Endothelial cell of hepatic sinusoid (primary cell): ENCODE measurements at regions not wholly inside any gene's neighbourhood (a gene's known extent, or its start where the extent isn't known, plus 50 kb on each side); places are given as distances from the start of the nearest gene placed in this dataset.

Experiments used
- in situ Hi-C: cut with HindIII; loops from 2 replicates; pipeline ENCODE4 v1.10.0; 2017; ENCODE audit warnings: low sequenced_read_pairs

- in situ Hi-C loops = no loop called here
Measured at GRCh38 chr2:74735009-74735408, 81.0 kb downstream of the SEMA4F start.

DNA sequence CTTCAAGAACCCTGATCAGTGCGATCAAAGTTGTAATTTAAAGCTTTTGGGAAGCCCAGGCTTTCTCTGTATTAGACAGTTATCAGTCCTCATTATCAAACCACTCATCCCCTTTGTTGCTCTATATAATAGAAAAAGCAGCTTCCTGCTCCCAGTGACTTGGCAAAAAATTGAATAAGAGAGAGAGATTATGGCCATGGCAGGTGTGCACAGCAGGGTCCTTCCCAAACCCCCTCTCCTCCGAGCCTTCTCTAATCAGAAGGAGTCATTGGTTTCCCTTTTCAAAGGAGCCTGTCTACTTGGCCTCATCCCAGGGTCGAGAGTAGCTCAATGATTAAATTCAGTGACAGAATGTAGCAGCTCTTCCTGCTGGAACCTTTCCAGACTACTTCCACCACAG lies 81.5 kb downstream of the SEMA4F start:
- in situ Hi-C loops = no loop called here

GRCh38 chr2:74736589-74736988 lies 82.5 kb downstream of the SEMA4F start:
- in situ Hi-C loops = no loop called here

GRCh38 chr2:74738586-74738985 lies 84.5 kb downstream of the SEMA4F start:
- in situ Hi-C loops = no loop called here

- in situ Hi-C loops = no loop called here
Measured at GRCh38 chr2:74739129-74739528, 85.1 kb downstream of the SEMA4F start.

DNA sequence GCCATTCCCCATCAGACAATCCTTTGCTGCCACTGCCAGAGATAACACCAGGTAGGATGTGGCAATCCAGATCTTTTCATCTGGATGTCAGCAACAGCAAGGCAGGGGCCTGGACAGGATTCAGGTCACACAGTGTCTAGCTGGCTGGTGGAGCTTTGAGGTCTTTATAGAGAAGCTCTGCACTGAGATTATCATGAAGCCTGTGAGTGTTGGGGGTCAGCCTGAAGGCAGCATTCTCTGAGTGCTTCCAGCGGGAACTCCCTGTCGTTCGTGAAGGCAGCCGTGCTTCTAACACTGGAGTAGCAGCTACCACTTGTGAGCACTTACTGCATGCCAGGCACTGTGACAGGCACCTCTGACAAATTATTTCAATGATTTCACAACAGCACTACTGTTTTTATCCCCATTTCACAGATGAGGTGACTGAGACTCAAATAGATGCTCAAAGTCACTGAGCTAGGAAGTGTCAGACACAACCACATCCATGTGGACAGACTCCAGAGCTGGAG lies 85.7 kb downstream of the SEMA4F start:
- in situ Hi-C loops = loop anchor here (5.0 kb wide), 1 partner anchor 47 kb away; no protein-coding TSS in a partner anchor

DNA sequence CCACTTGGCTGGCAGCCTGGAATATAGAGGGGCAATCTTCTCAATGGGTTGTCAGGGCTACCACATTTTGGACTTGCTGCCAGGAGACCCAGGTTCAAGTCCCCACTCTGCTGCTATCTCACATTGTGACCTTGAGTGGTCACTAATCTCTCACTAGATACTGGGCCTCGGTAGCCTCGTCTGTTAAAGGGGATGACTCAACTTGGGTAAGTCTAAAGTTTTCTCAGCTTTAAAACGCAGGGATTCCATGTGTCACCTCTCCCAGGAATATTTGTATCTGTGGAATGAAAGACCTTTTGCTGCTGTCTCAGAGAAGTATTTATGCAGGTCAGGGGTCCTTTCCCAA lies 86.3 kb downstream of the SEMA4F start:
- in situ Hi-C loops = loop anchor here (5.0 kb wide), 1 partner anchor 48 kb away; no protein-coding TSS in a partner anchor

DNA sequence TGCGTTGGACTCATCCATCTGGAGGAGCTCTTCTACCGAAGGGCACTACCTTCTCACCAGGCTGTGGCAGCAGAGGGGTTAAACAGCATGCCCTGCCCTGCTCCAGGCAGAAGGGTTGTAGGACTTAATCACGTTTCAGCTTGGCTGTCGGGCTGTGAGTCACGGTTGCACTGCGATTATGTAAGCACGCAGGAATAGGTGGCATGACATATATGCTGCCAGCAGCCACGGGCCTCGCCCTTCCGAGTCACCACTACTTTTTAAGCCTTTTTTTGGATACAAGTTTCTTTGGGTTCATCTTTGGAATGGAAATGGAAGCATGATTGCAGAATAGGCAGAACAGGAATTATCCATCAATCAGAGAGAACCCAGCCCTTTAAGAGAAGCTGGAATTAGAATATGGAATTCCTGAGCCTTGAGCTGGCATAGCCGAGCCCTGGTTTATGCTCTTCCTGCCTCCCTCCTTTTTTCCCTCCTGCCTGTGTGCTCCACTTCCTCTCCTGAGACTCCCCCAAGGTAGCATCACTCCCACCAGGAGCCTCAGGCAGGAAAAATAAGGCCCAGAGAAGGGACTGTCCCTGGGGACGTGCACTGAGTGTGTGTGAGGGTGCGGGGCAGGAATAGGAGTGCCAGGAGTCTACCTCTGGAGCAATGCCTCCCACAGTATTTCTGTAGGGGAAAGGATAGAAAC lies 86.8 kb downstream of the SEMA4F start:
- in situ Hi-C loops = loop anchor here (5.0 kb wide), 1 partner anchor 49 kb away; no protein-coding TSS in a partner anchor

- in situ Hi-C loops = loop anchor here (5.0 kb wide), 1 partner anchor 49 kb away; no protein-coding TSS in a partner anchor
Measured at GRCh38 chr2:74741629-74742028, 87.6 kb downstream of the SEMA4F start.

GRCh38 chr2:74742471-74742870 lies 88.4 kb downstream of the SEMA4F start:
- in situ Hi-C loops = loop anchor here (5.0 kb wide), 1 partner anchor 50 kb away; no protein-coding TSS in a partner anchor

GRCh38 chr2:74743039-74743438 lies 89.0 kb downstream of the SEMA4F start:
- in situ Hi-C loops = loop anchor here (5.0 kb wide), 1 partner anchor 51 kb away; no protein-coding TSS in a partner anchor

- in situ Hi-C loops = loop anchor here (5.0 kb wide), 1 partner anchor 51 kb away; no protein-coding TSS in a partner anchor
Measured at GRCh38 chr2:74743778-74744177, 89.7 kb downstream of the SEMA4F start.

GRCh38 chr2:74744731-74745515 lies 89.0 kb upstream of the HK2 start:
- in situ Hi-C loops = loop anchor here (5.0 kb wide), 1 partner anchor 53 kb away; no protein-coding TSS in a partner anchor

GRCh38 chr2:74745766-74746165 lies 88.2 kb upstream of the HK2 start:
- in situ Hi-C loops = no loop called here

- in situ Hi-C loops = no loop called here
Measured at GRCh38 chr2:74746480-74746879, 87.4 kb upstream of the HK2 start.

DNA sequence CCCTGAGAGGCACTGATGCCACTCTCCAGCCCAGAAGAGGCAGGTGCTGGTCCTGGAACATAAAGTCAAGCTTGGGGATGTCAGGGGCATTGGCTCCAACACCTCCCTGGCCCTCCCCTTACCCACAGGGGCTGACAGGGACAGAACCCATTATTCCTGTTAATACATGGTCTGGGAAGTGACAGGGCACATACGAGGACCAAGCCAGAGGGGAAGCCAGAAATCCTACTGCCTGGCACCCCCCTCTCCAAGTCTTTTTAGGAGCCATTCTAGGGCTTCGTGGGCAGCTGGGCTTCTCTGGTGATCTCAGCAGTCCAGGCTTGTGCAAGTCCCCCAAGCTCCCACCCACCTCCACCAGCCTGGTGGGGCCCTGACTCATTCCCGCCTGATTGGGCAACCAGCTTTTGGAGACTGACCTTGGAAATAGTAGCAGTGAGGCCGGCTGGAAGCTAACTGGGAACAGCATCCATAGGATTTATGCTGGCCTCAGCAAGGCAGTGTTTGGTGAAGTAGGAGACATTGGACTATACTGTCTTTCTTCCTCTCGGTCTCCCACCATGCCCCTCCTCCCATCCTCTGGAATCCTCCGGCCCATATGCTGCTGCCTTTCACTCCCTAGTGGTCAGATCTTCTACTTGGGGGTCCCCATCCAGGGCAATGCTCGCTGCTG lies 86.4 kb upstream of the HK2 start:
- in situ Hi-C loops = no loop called here

- in situ Hi-C loops = no loop called here
Measured at GRCh38 chr2:74748665-74749064, 85.3 kb upstream of the HK2 start.

GRCh38 chr2:74749432-74749831 lies 84.5 kb upstream of the HK2 start:
- in situ Hi-C loops = no loop called here

- in situ Hi-C loops = no loop called here
Measured at GRCh38 chr2:74751981-74752851, 81.7 kb upstream of the HK2 start.

DNA sequence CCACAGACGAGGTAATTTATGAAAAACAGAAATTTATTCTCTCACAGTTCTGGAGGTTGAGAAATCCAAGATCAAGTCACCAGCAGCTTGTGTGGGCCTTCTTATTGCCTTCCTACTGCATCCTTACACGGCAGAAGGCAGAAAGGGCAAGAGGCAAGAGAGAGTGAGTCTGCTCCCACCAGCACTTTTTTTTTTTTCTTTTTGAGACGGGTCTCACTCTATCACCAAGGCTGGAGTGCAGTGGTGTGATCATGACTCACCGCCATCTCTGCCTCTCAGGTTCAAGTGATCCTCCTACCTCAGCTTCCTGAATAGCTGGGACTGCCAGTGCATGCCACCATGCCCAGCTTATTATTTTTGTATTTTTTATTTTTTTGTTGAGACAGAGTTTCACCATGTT lies 78.5 kb upstream of the HK2 start:
- in situ Hi-C loops = no loop called here
